K562 (cell line): ENCODE measurements at regions not wholly inside any gene's neighbourhood (a gene's known extent, or its start where the extent isn't known, plus 50 kb on each side); places are given as distances from the start of the nearest gene placed in this dataset.

Source experiments
- CEBPZ ChIP-seq: fragments of 150-350 bp; IDR thresholded peaks from 2 replicates; pipeline ENCODE4 v1.6.1; 2014; ENCODE audit warnings: low read depth, mild to moderate bottlenecking, low read length, borderline replicate concordance
- EZH2 ChIP-seq: IDR thresholded peaks from 2 replicates; pipeline ENCODE4 v1.6.1; 2012; ENCODE audit warnings: low read depth, mild to moderate bottlenecking, inconsistent platforms, low read length, borderline replicate concordance
- FOXK1 ChIP-seq: sonication (generic); formaldehyde crosslinking; IDR thresholded peaks from 2 replicates; pipeline ENCODE4 v1.8.0; 2022; ENCODE audit warnings: missing genetic modification reagents, mild to moderate bottlenecking, borderline replicate concordance
- FOXP1 ChIP-seq: sonication (generic); formaldehyde crosslinking; IDR thresholded peaks from 2 replicates; pipeline ENCODE4 v1.8.0; 2022; ENCODE audit warnings: mild to moderate bottlenecking, missing genetic modification reagents
- HOXB6 ChIP-seq: fragments of 250-450 bp; sonication (Bioruptor Pico); IDR thresholded peaks from 2 replicates; pipeline ENCODE4 v1.5.1; 2022; ENCODE audit warnings: mild to moderate bottlenecking, borderline replicate concordance
- KLF1 ChIP-seq: fragments of 450-650 bp; IDR thresholded peaks from 2 replicates; pipeline ENCODE4 v1.6.1; 2016; ENCODE audit warnings: missing genetic modification characterization, missing compliant biosample characterization
- KLF16 ChIP-seq: IDR thresholded peaks from 2 replicates; pipeline ENCODE4 v1.6.1; 2016; ENCODE audit warnings: antibody characterized with exemption
- KLF6 ChIP-seq: fragments of 250-450 bp; sonication (Bioruptor Pico); IDR thresholded peaks from 2 replicates; pipeline ENCODE4 v1.4.0; 2020; ENCODE audit warnings: mild to moderate bottlenecking, moderate library complexity, borderline replicate concordance
- NONO ChIP-seq, 2 experiments: fragments of 200-400 bp in 1 of 2; fragments of 450-650 bp in 1 of 2; formaldehyde crosslinking in 1 of 2; IDR thresholded peaks; 2 replicates each; pipeline ENCODE4 v1.6.1; 2017; ENCODE audit warnings: low read depth in 2 of 2, mild to moderate bottlenecking in 2 of 2, moderate library complexity in 2 of 2, low read length in 1 of 2
- TEAD2 ChIP-seq: fragments of 450-650 bp; IDR thresholded peaks from 2 replicates; pipeline ENCODE4 v1.6.1; 2016; ENCODE audit warnings: missing genetic modification characterization, control low read depth, missing compliant biosample characterization
- TSHZ1 ChIP-seq: fragments of 250-450 bp; sonication (Bioruptor Pico); IDR thresholded peaks from 2 replicates; pipeline ENCODE4 v1.4.0; 2020; ENCODE audit warnings: mild to moderate bottlenecking, moderate library complexity
- UBTF ChIP-seq, 2 experiments: IDR thresholded peaks; 2 replicates each; pipeline ENCODE4 v1.6.1; 2012; ENCODE audit warnings: improper control_type of control experiment in 2 of 2, low read depth in 2 of 2, low read length in 2 of 2, borderline replicate concordance in 1 of 2
- XRCC4 ChIP-seq: IDR thresholded peaks from one replicate; pipeline ENCODE4 v1.6.1; 2011; ENCODE audit not compliant: insufficient read depth, insufficient read length; ENCODE audit errors: extremely low read depth

- TF ChIP-seq KLF1 (tag) (no peak), CEBPZ (no peak), KLF6 (no peak), EZH2 (no peak), FOXP1 (CRISPR knock-in tag) (no peak), HOXB6 (CRISPR knock-in tag) (no peak), TEAD2 (tag) (no peak), NONO (IDR thresholded peaks at IDR 0.05; ENCODE audit: low read depth in 2 of 2, low read length in 1 of 2) (no peak), KLF16 (no peak), TSHZ1 (CRISPR knock-in tag) (no peak), FOXK1 (CRISPR knock-in tag) (no peak), XRCC4 (no peak), UBTF (IDR thresholded peaks at IDR 0.05; ENCODE audit: borderline replicate concordance in 1 of 2, low read depth in 2 of 2, low read length in 2 of 2) (no peak)
These were observed 1011.3 kb upstream of the NR2F2 start for GRCh38 chr15:95319242-95319641.
